ENCODE measurements at regions not wholly inside any gene's neighbourhood (a gene's known extent, or its start where the extent isn't known, plus 50 kb on each side); places are given as distances from the start of the nearest gene placed in this dataset.

GRCh38 chr6:50998905-50999304, 180.2 kb downstream of the TFAP2B start (continued):
- no peak for TF ChIP-seq ZNF687 (IDR thresholded peaks at IDR 0.05)
- no peak for TF ChIP-seq SIN3A (IDR thresholded peaks at IDR 0.05; ENCODE audit: low read depth, low read length)
- no peak for TF ChIP-seq USF2 (IDR thresholded peaks at IDR 0.05; ENCODE audit: borderline replicate concordance, low read depth, low read length)
- no peak for TF ChIP-seq SP1 (IDR thresholded peaks at IDR 0.05; ENCODE audit: low read depth, low read length)
- TF ChIP-seq RAD21 (IDR thresholded peaks at IDR 0.05; ENCODE audit: insufficient read depth, low read depth, low read length), result no peak

- POLR2A ChIA-PET, result no interaction called here
- no peak for FAIRE-seq
- CTCF ChIA-PET, result interaction anchor here (0.6 to 1.1 kb wide), 2 partner anchors 8 to 13 kb away, joined by 3 read pairs; no protein-coding TSS in a partner anchor
- no peak for TF ChIP-seq ZZZ3 (IDR thresholded peaks at IDR 0.05; ENCODE audit: control insufficient read depth, insufficient read length, low read depth)
- TF ChIP-seq REST (IDR thresholded peaks at IDR 0.05; ENCODE audit: low read depth, low read length), result no peak
- no peak for TF ChIP-seq NFXL1 (IDR thresholded peaks at IDR 0.05; ENCODE audit: borderline replicate concordance)
- no peak for TF ChIP-seq ZBTB33 (IDR thresholded peaks at IDR 0.05)
- TF ChIP-seq ZNF622 (IDR thresholded peaks at IDR 0.05), result no peak
- no peak for TF ChIP-seq TCF7 (IDR thresholded peaks at IDR 0.05; ENCODE audit: borderline replicate concordance)
- no peak for TF ChIP-seq MXI1 (IDR thresholded peaks at IDR 0.05; ENCODE audit: low read depth, low read length)
- no peak for TF ChIP-seq SMARCA5 (IDR thresholded peaks at IDR 0.05)
- TF ChIP-seq PML (IDR thresholded peaks at IDR 0.05; ENCODE audit: low read length), result no peak
- no peak for TF ChIP-seq CBX5 (IDR thresholded peaks at IDR 0.05; ENCODE audit: low read depth)
These were observed 182.7 kb downstream of the TFAP2B start for GRCh38 chr6:51001399-51001798.

More at GRCh38 chr6:51001399-51001798, 182.7 kb downstream of the TFAP2B start:
- ChIA-PET RAD21 (ENCODE audit: unreplicated experiment) (no interaction called here), SMC1A (ENCODE audit: uncharacterized antibody, unreplicated experiment) (interaction anchor here (1.5 kb wide), 1 partner anchor 12 kb away, joined by 4 read pairs; no protein-coding TSS in a partner anchor)
- Histone ChIP-seq H3K4me2 (ENCODE audit: control insufficient read depth, insufficient read depth) (no peak overlapping the region), H2AFZ (ENCODE audit: control insufficient read depth, low read depth, low read length) (no peak overlapping the region), H3K27ac (ENCODE audit: control insufficient read depth, insufficient read depth) (no peak overlapping the region), H3K9ac (ENCODE audit: control insufficient read depth, insufficient read depth, low read length) (no peak overlapping the region), H3K36me3 (ENCODE audit: control insufficient read depth in 2 of 2, insufficient read depth in 2 of 2, low read length in 1 of 2) (no peaks in the 10 kb centered on the region), H3K27me3 (replicated peaks in 1 of 2; ENCODE audit: control insufficient read depth in 2 of 2, insufficient read depth in 2 of 2, low read length in 1 of 2) (no peaks in the 10 kb centered on the region), H3K4me3 (no peak overlapping the region), H3K79me2 (ENCODE audit: control insufficient read depth, insufficient read depth, low read length) (no peaks in the 10 kb centered on the region), H4K20me1 (ENCODE audit: control insufficient read depth, insufficient read depth) (no peaks in the 10 kb centered on the region), H3K4me1 (ENCODE audit: control insufficient read depth, insufficient read depth, low read length) (no peaks in the 10 kb centered on the region), H3K9me3 (replicated peaks; ENCODE audit: control insufficient read depth, insufficient read depth, low read length) (no peaks in the 10 kb centered on the region)
- DNase-seq (ENCODE audit: low read depth, low spot score), result no peak
- no TSS peak for BruUV-seq (replicated peaks)
- WGBS (ENCODE audit: insufficient coverage, insufficient replicate concordance, low lambda C conversion rate, missing lambda C conversion rate), result 38% methylated on average over 1 of the region's 1 CpG
- in situ Hi-C loops (cut with MboI), result no loop called here
- ATAC-seq, result no peak
- intact Hi-C loops (cut with micrococcal nuclease; ENCODE audit: unreplicated experiment), result no loop called here

Data from GM12878 (cell line).